GM18907 (cell line): ENCODE measurements at regions not wholly inside any gene's neighbourhood (a gene's known extent, or its start where the extent isn't known, plus 50 kb on each side); places are given as distances from the start of the nearest gene placed in this dataset.

Source experiments
- ATAC-seq: cut with Tn5 transposase; IDR thresholded peaks from one replicate; pipeline ENCODE4 v1.9.1; 2021; ENCODE audit warnings: mild to moderate bottlenecking, moderate library complexity; ENCODE audit not compliant: unreplicated experiment

DNA sequence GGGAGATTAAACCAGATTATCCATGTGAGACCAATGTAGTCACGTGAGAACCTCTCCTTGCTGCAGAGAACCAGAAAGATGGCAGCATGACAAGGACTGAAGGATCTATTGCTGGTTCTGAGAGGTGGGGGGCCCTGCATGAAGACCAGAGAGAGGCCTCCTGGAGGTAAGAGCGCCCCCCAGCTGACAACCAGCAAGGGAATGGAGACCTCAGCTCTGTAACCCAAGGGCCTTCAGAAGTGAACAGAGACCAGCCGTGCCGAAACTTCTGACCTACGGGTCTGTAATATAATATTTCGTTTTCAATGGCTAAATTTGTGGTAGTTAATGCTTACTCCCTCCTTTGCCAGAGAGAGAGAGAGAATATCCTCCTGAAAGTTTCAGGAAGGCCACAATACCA lies 524.1 kb upstream of the TBX3 start:
- ATAC-seq = no peak

DNA sequence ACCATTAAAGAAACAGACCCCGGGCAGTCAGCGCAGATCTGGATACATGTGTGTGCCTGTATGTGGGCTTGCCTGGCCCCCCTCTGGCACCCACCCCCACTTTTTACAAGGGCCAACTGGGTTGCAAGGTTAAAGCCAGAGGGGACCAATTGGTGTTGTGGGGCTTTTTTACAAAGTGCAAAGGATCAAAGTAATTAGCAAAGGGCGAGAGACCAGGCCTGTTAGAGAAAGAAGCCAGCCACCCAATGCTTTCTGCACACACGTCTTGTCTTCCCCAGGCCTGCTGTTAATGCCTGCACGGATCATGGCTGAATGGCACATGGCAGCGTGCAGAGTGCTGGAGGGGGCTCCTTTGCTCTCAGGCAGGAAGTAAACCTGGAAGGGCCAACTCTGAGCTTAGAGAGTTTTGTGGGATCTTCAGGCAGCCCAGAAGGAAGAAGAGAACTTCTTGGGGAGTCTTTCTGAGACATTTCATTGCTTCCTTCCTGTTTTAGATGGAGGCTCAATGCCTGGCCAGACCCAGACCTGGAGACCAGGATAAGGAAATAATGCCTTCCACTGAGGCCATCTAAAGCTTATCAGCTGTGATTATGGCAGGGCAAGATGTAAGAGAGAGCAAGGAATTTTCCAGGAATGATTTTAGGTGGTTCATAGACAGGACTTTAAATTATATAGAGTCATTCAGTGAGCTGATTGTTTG lies 523.4 kb upstream of the TBX3 start:
- ATAC-seq = no peak

DNA sequence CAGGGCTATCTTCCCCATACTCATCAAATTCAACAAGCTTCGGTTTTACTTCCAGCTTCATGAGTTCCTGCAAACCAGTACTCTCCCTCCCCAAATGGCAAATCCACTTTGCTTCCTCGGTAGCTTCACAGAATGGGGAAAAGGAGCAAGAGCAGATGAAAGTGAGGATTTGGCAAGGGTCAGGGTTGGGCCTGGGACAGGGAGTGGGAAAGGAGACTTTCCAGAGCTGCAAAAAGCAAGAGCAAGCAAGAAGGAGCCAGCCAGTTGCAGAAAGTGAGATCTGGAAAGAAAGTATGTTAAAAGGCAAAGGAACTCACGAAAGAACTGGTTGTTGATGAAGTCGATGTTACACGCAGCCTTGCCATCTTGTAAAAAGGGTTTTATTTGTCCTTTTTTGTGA lies 522.8 kb upstream of the TBX3 start:
- no peak for ATAC-seq

DNA sequence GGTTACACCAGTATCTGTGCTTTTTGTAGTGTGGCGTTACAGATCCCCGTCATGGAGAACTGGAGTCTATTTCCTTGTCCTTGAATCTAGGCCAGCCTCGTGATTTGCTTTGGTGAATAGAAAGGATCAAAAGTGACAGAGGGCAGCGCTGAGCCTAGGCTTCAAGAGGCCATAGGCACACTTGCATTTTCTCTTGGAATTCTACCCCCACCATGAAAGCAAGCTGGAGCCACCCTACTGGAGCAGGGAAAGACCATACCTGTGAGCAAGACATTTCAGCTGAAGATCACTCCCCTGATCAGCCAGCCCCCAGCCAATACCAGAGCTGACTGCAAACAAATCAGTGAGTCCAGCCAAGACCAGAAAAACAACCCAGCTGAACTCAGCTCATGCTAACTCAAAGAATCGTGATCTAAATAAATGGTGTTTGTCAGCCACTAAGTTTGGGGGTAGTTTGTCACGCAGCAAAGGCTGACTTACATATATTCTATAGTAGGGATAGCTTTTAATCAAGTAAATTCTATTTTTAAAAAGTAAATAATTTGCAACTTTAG lies 521.9 kb upstream of the TBX3 start:
- no peak for ATAC-seq

DNA sequence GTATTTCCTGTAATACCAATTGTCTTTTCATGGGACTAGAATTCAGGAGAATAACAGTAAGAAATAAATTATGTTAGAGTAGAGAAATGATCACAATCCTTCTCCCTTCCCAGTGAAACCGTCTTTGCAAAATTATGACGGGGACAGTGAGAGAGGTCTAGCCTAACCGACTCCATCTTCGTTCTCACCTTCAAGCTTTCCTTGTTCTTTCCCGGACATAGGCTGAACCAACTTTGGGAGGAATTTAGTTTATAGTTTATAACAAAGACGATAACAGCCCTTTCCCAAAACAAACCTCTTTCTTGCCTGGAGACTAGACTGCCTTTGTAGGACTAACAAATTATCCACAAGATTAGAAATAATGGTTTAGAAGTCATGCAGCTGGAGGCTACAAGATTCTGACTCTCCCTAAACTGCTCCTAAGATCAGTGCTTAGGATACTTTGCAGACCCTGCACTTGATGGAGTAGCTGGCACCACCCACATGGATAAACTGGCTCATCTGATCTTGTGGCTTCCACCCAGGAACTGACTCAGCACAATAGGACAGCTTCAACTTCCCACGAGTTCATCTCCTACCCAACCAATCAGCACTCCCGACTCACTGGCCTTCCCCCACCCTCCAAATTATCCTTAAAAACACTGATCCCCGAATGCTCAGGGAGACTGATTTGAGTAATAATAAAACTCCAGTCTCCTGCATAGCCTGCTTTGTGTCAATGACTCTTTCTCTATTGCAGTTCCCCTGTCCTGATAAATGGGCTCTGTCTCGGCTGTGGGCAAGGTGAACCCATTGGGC lies 521.2 kb upstream of the TBX3 start:
- ATAC-seq = no peak

DNA sequence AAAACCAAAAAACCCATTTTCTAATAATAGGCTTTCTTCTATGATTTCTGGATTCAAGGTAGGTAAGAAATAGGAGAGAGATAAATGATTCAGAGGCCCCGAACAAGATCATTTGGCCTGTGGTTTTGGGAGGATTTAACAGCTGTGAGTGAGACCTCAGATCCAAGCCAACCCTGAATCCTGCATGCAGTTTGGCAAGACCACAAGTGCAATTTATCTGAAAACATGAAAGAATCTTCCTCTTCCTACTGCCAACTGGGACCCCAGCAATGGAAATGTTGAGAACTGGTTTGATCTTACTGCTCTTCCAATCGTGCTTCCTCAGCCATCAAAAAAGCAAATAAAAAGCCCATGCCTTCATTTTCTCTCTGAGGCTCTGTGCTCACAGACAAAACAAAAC lies 519.7 kb upstream of the TBX3 start:
- ATAC-seq = no peak

DNA sequence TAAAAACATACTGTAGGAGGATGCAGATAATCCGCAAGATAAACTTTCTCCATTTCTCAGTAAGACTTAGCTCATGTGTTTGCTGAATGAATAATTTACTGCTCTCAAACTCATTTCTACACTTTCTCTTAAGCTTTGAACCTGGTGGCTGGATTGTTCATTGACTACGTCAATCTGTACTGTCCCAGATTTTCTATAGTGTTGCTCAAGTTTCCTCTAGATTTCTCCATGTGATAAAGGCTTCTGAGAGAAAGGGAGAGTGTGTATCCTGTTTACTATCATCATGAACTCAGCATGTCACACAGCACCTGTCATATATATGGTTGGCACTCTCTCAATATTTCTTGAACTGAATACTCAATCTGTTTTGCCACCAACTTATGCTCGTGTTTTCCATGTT lies 518.0 kb upstream of the TBX3 start:
- ATAC-seq = no peak

DNA sequence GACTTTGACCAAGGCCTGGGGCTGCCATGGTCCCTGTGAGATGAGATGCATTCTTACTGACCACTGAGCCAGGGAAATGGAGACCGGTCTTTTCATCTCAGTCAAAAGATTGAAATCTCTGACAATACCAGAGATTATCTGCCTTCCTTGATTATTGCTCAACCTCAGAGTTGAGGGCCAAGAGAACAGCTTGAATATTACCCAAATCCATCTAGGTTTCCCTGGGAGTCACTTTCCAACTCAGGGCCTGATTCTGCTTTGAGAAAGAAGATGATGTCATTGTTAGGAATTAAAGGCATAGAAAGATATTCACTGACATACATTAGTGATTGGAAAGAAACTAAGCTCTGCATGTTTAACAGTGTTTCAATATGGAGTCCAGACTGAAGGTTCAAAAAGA lies 515.9 kb upstream of the TBX3 start:
- ATAC-seq = no peak

DNA sequence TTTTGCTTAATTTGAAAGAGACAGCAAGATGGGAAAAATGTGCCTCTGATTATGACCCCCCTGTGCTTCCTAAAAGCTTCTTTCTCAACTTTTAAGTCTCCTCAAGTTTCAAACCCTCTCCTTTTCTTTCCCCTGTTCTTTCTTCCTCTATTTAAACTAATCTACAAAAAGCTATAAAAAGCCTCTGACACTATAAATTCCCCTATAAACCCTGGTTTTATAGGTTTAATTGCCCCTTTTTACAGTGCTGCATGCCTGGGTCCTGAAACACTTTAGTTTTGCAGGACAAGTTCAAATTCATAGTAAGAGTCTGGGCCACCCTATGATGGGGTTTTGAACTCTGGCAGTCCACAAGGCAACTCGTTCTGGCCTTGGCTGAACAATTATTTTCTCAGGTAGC lies 510.9 kb upstream of the TBX3 start:
- ATAC-seq = no peak

DNA sequence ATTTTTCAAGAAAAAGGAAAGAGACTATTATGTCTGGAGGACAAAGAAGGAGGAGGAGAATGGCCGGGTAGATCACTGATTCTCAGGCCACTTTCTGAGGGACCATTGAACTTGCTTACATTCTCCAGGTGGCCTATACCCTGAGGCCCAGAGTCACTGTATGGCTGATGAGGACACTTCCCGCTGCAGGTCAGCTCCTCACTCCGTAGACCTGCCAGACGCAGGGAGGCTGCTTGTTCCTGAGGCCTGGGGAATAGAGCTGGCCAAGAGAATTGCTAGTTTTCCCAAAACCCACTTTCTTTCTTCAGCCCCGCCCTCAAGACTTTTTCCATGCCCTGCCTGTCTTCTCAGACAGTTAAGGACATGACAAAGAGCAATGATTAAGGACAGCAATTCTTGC lies 510.5 kb upstream of the TBX3 start:
- no peak for ATAC-seq

DNA sequence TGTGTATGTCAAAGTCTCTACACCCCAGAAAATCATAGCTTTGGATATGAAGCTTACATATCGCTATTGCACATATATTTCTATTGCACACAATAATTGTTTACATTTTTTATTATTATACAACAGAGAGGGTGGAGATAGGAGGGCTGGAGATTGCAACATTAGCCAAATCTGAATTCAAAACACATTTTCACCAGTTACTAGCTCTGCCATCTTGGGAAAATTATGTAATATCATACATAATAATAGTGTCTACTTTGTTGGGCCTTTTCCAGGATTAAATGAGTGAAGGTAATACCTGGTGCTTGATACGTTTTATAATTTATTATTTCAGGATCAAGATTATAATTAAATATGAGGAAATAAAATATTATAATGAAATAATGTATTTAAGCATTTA lies 507.4 kb upstream of the TBX3 start:
- no peak for ATAC-seq

DNA sequence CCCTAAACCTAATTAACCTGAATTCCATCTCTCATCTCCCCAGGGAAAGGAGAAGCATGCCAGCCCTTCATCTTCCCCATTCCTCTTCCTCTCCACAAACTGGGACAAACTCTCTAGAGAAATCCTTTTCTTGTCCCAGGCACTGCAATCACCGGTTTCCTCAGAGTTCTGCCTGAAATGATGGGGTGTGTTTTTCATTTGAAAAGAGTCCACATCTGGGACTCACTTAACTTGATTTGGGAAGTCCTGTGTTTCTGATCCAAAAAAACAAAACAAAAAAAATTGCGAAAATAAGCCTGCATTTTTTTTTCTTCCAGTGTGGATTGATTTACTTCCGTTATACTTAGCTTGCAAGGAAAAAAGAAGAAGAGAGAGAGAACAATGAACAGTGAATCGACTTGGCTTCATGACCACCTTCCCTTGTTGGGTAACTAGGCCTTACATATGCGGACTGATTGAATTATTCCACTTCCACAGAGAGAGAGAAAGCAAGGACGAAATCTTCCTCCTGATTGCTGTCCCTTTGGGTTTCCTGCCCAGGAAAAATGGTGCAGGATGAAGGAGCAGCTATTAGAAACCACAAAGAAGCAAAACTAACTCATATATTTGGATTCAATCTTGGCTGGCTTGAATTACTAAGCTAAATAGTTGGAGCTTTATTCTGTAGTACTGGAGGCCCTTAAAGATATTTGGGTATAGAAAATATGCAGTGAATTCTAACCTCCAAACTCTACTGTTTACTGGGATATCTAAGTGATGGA lies 506.2 kb upstream of the TBX3 start:
- ATAC-seq = no peak

DNA sequence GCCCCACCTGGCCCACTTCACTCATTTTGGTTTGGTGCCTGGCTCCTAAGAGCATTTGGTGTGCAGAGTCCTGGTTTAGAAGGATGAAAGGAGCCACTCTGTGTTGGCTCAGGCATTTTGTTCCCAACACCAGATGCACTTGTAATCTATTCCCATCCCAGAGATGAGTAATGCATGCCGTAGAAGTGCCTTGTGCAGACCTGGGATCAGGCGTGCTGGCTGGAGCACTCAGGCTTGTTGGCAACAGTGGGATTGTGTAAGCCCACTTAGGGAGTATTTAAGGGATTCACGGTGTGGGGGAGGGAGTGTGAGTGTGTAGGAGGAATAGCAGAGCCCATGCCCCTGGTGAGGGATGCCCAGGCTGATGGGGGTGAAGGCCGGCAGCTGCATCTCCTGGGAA lies 501.5 kb upstream of the TBX3 start:
- no peak for ATAC-seq

DNA sequence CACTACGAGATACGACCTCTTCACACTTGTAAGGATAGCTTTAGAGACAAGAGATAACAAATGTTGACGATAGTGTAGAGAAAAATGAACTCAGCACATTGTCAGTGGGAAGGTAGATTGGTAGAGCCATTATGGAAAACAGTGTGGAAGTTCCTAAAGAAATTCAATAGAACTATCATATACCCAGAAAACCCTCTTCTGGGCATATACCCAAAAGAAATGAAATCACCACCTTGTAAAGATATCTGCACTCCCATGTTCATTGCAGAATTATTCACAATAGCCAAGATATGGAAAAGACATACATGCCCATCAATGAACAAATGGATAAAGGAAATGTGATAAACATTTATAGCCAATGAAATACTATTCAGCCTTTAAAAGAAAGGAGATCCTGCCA lies 499.8 kb upstream of the TBX3 start:
- no peak for ATAC-seq

DNA sequence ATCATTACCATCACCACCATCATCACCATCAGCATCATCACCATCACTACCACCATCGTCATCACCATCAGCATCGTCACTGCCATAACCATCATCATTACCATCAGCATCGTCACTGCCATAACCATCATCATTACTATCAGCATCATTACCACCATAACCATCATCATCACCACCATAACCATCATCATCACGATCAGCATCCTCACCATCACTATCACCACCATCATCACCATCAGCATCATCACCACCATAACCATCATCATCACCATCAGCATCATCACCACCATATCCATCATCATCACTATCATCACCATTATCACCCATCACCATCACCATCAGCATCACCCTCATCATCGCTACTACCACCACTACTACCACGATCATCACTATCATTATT lies 493.9 kb upstream of the TBX3 start:
- ATAC-seq = no peak

DNA sequence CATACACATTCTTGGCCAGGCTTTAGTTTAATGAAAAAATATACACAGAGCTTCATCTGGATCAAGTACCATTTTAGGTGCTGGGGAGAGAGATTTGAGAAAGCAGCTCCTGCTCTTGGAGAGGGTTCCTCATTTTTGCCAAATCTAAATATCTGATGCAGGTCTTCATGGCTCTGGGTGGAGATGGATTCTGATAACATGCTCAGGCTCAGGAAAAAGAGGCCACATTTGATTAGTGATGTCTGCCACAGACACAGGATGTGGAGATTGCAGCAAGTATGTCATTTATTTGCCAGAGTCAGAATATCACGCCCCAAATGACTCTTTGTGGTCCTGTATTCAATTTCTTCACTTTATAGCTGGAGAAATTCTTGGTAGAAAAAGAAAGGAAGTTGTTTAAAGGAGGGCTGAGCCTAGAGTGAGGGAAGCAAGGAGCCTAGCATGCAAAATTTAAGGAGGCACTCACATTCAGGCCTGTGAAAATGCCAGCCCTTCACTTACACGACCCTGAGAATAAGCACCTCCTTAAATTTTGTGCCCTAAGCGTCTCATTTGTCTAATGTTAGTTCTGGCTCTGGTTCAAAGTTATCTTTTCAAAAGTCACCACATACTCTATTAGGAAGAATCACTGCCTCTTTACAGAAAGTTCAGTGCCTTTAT lies 492.9 kb upstream of the TBX3 start:
- no peak for ATAC-seq

DNA sequence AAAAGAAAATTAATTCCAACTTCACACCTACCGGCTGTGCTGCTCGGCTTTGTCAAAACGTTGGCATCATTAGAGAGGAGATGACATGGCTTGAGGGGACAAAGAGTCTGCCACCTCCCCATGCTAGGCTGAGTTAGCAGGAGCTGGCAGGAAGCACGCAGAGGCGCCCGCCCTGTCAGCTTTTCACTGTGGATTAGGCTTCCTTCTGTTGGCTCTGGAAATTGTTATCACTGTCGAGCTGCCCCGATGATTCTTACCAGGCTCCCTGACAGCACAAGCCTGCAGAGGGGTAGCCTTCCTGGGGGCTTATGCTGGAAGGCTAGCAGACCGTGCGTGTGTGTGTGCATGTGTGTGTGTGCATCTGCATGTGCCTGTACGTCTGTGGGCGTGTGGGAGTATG lies 490.9 kb upstream of the TBX3 start:
- ATAC-seq = no peak

DNA sequence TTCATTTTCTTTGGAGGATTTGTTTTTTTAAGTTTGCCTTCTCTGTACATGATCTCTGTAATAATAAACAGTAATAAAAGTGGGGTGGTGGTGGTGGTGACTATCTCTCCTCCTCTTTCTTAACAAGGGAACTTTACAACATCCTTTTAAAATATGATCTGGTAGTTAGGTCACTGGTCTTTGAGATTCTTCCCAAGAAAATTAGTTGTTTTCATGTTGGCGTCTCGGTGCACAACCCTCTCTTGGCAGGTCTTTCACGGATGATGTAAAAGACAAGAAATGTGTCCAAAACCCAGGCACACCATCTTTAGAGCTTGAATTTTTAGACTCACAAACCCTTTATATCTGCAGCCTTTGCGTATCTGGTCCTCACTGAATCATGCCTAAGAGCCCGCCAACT lies 488.5 kb upstream of the TBX3 start:
- no peak for ATAC-seq

DNA sequence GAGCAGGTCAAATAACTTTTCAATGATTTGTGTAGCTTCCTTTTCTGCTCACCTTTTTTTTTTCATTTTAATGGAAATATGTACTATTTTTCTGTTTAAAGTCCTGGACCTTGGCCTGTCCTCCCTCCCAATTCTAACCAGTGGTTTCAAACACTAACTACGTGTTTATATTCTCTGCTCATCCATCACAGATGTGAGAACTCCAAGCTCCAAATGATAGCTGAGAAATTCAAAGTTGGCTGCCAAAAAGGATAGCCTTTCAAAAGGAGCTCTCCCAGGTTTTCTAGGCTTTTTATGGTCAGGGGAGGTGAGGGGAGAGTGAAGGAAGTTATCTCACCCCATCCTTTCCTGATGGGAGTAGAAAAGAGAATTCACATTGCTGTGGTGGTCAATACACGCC lies 486.0 kb upstream of the TBX3 start:
- ATAC-seq = no peak

DNA sequence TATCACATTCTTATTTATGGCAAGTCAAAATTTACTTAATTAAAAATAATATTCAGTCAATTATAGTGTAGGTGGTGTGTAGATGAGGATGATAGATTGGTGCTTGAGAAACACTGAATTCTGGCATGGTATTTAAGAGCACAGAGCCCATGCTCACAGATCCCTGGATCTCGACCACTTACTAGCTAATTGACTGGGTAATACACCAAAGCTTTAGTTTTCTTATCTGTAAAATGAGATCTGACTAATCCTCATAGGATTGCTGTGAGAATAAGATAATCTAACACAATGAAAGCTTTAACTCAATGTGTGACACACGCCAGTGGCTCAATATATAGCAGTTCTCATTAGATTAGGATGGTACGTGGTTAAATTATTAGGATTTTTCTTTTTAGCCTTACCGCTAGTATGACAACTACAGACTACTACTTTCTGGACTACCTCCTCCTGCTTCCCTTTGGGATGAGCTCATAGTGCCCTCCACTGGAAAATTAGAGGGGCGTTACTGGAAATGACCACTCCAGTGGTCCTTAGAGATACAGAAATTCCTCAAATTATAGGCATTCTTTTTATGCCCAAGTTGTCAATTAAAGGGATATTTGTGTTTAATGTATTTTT lies 482.8 kb upstream of the TBX3 start:
- ATAC-seq = no peak

DNA sequence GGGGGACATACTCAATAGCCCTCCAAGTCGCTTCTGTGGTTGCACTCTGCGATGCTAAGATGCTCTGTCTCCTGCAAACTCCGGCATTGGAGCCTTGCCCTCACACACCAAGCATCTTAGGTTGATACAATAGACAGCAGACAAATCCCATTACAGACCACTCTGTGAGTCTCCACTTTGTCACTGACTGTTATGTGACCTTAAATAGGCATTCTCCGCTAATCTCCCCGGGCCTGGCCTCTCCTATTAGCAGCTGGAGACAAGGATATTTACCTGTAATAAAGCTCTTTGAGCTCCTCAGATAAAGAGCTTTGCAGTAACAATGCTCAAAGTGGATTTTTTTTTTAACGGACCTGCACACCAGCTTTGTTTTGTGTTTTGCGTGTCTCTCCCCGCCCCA lies 479.7 kb upstream of the TBX3 start:
- ATAC-seq = no peak
